ENCODE measurements at regions not wholly inside any gene's neighbourhood (a gene's known extent, or its start where the extent isn't known, plus 50 kb on each side); places are given as distances from the start of the nearest gene placed in this dataset.

DNA sequence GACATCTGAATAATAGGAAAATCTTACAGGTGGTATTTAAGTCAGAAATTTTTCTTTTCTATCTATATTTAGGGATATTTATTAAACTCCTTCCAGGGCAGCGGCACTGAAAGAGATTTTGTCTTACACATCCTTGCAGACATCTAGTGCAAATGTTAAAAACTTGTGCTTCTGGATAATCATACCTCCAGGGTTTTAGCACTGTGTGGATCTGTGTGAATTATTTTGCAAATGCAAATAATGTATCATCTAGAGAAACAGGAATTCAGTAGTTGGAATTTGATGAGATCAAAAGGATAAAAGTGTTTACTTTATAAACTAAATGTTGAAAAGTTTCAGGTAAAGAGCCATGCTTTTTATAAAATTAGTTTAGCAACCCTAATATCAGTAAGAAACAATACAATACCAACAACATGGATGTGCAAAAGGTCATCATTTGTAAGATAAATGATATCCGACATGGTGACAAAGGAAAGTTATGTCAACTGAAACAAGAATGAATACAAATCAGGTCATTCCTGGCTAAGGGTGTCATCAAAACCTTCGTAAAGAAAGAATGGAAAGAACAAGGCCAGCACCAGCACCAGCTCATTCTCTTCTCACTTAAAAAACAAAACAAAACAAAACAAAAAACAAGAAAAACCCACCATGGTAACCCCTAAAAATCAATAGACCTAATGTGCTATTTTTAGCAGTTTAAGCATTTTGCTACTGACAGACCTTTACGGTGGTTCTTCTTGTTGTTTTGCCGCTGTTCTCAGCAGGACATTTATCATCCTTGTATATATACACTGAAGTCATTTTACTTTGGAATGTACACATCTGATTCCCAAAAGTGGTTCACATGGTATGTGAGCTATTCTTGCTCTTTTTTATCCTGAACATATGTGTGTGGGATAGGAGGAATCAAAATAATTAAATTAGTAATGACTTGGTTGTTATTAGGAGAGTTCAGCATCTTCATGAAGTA, 219.7 kb upstream of the NDST3 start:
- H3K9me3 ChIP-seq, result no peaks in the 10 kb centered on the region
- TF ChIP-seq, protein P1, sequence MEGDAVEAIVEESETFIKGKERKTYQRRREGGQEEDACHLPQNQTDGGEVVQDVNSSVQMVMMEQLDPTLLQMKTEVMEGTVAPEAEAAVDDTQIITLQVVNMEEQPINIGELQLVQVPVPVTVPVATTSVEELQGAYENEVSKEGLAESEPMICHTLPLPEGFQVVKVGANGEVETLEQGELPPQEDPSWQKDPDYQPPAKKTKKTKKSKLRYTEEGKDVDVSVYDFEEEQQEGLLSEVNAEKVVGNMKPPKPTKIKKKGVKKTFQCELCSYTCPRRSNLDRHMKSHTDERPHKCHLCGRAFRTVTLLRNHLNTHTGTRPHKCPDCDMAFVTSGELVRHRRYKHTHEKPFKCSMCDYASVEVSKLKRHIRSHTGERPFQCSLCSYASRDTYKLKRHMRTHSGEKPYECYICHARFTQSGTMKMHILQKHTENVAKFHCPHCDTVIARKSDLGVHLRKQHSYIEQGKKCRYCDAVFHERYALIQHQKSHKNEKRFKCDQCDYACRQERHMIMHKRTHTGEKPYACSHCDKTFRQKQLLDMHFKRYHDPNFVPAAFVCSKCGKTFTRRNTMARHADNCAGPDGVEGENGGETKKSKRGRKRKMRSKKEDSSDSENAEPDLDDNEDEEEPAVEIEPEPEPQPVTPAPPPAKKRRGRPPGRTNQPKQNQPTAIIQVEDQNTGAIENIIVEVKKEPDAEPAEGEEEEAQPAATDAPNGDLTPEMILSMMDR (IDR thresholded peaks at IDR 0.05), result no peak
- TF ChIP-seq POLR2AphosphoS5 (IDR thresholded peaks at IDR 0.05), result no peak
- TF ChIP-seq POLR2A (IDR thresholded peaks at IDR 0.05), result no peak
- TF ChIP-seq EP300 (IDR thresholded peaks at IDR 0.05), result no peak
- H3K27ac ChIP-seq, result no peak overlapping the region
- H3K36me3 ChIP-seq, result no peaks in the 10 kb centered on the region
- no peak for ATAC-seq
- WGBS, 2 donors (ENCODE audit: low coverage in 1 of 2), result 32 to 61% methylated on average over 5 of the region's 5 CpGs
- no peaks in the 10 kb centered on the region for H3K4me1 ChIP-seq
- no peaks in the 10 kb centered on the region for H3K27me3 ChIP-seq
- H3K4me3 ChIP-seq, result no peak overlapping the region

DNA sequence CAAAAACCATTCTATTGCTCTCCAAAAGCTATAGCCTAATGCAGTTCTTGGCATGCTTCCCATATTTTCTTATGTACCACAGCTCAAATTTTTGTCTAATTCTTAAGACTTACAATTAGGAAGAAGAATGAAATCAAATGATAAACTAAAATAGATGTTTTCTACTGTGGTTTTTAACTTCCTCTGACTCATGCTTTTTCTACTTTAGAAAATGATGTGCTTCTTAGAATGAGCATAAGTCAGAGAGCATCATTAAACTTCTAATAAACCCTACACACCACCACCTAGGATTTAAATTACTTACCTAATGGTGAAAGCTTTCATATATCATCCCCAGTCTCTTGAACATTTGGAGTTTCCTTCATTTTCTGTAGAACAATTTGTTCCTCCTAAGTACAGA, 217.0 kb upstream of the NDST3 start:
- Histone ChIP-seq H3K4me3 (no peak overlapping the region), H3K36me3 (no peaks in the 10 kb centered on the region), H3K27ac (no peak overlapping the region), H3K4me1 (no peaks in the 10 kb centered on the region), H3K9me3 (no peaks in the 10 kb centered on the region), H3K27me3 (no peaks in the 10 kb centered on the region)
- ATAC-seq, result no peak
- TF ChIP-seq POLR2A (IDR thresholded peaks at IDR 0.05), result no peak
- TF ChIP-seq EP300 (IDR thresholded peaks at IDR 0.05), result no peak
- TF ChIP-seq, protein P1 (IDR thresholded peaks at IDR 0.05), result no peak

DNA sequence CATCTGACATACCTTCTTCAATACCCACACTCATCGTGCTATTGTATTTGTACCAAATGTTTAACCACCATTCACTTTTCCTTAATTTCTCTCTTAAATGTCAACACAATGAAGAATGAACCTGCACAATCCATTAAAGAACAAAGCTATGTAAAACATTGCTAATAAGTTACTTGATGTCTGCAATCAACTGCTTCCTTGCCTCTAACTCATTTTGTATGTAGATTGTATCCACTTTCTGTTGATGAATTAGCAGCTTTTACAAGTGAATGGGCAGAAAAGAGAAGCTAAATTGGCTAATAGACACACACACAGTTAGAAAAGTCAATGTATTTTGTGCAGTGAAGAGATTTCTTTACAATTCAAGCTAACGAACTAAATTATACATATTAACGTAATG, 212.5 kb upstream of the NDST3 start:
- Histone ChIP-seq H3K27ac (no peak overlapping the region), H3K9me3 (no peaks in the 10 kb centered on the region), H3K27me3 (no peaks in the 10 kb centered on the region), H3K36me3 (no peaks in the 10 kb centered on the region), H3K4me1 (no peaks in the 10 kb centered on the region), H3K4me3 (no peak overlapping the region)
- TF ChIP-seq EP300 (IDR thresholded peaks at IDR 0.05) (no peak), POLR2A (IDR thresholded peaks at IDR 0.05) (no peak), POLR2AphosphoS5 (IDR thresholded peaks at IDR 0.05) (no peak)
- TF ChIP-seq, protein P1 (IDR thresholded peaks at IDR 0.05), result no peak
- no peak for ATAC-seq
- WGBS, 2 donors (ENCODE audit: low coverage in 1 of 2), result 62 to 67% methylated on average over 3 of the region's 3 CpGs

DNA sequence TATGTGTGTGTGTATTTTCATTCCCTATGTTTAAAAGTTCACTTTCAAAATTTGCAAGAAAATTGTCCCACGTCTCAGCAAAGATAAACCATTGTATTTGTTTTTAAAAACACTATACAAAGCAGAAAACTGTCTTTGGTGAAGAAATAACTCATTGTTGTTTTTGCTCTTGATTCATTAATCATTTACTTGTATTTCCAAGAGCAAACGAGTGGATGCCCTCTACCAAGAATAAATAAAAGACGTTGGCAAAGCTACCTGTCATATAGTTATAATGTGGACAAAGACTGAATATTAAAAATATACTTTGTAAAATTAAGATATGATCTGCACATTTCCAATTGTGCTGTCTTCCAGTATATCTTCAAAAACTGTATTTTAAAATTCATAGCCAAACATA, 210.9 kb upstream of the NDST3 start:
- Histone ChIP-seq H3K27me3 (no peaks in the 10 kb centered on the region), H3K27ac (no peak overlapping the region), H3K9me3 (no peaks in the 10 kb centered on the region), H3K4me3 (no peak overlapping the region), H3K4me1 (no peaks in the 10 kb centered on the region), H3K36me3 (no peaks in the 10 kb centered on the region)
- TF ChIP-seq POLR2A (IDR thresholded peaks at IDR 0.05) (no peak), POLR2AphosphoS5 (IDR thresholded peaks at IDR 0.05) (no peak), EP300 (IDR thresholded peaks at IDR 0.05) (no peak)
- TF ChIP-seq, protein P1 (IDR thresholded peaks at IDR 0.05), result no peak
- WGBS, 2 donors (ENCODE audit: low coverage in 1 of 2), result 58 to 88% methylated on average over 3 of the region's 3 CpGs
- no peak for ATAC-seq

DNA sequence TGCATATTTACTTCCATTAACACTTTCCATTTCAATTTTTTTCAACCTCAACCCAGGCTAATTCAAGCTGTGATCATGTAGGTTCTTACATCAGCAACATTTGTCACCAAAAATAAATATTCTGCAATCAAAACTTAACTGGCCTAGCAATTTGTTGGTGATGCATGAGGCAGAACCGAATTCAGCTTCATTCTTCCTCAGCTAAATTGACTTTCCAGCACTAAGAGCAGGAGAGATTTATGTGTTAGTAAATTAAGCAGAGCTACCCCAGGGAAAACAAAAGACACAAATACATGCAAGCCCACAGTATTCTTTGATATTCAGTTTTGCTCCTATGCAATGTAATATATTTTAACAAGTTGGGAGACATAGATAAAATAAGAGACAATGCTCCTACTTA, 208.7 kb upstream of the NDST3 start:
- ATAC-seq, result no peak
- Histone ChIP-seq H3K27me3 (no peaks in the 10 kb centered on the region), H3K4me3 (no peak overlapping the region), H3K36me3 (no peaks in the 10 kb centered on the region), H3K9me3 (no peaks in the 10 kb centered on the region), H3K4me1 (no peaks in the 10 kb centered on the region), H3K27ac (no peak overlapping the region)
- TF ChIP-seq POLR2AphosphoS5 (IDR thresholded peaks at IDR 0.05), result no peak
- TF ChIP-seq EP300 (IDR thresholded peaks at IDR 0.05), result no peak
- TF ChIP-seq POLR2A (IDR thresholded peaks at IDR 0.05), result no peak
- TF ChIP-seq, protein P1 (IDR thresholded peaks at IDR 0.05), result no peak
- WGBS, 2 donors (ENCODE audit: low coverage in 1 of 2), result 38 to 46% methylated on average over 1 of the region's 1 CpG

Data from gastroesophageal sphincter (tissue), 4 donors.